ENCODE measurements at regions not wholly inside any gene's neighbourhood (a gene's known extent, or its start where the extent isn't known, plus 50 kb on each side); places are given as distances from the start of the nearest gene placed in this dataset.

GRCh38 chr13:30826911-30827577, 79.0 kb upstream of the MEDAG start:
- H3K27ac Mint-ChIP-seq, result no peak overlapping the region
- TF ChIP-seq, protein P1, sequence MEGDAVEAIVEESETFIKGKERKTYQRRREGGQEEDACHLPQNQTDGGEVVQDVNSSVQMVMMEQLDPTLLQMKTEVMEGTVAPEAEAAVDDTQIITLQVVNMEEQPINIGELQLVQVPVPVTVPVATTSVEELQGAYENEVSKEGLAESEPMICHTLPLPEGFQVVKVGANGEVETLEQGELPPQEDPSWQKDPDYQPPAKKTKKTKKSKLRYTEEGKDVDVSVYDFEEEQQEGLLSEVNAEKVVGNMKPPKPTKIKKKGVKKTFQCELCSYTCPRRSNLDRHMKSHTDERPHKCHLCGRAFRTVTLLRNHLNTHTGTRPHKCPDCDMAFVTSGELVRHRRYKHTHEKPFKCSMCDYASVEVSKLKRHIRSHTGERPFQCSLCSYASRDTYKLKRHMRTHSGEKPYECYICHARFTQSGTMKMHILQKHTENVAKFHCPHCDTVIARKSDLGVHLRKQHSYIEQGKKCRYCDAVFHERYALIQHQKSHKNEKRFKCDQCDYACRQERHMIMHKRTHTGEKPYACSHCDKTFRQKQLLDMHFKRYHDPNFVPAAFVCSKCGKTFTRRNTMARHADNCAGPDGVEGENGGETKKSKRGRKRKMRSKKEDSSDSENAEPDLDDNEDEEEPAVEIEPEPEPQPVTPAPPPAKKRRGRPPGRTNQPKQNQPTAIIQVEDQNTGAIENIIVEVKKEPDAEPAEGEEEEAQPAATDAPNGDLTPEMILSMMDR (IDR thresholded peaks at IDR 0.05), result no peak
- no peak for DNase-seq
- no peak overlapping the region for H3K4me3 Mint-ChIP-seq
- H3K27me3 Mint-ChIP-seq (ENCODE audit: low read depth, poor library complexity), result peaks cover 17% of the 10 kb centered on the region
- H3K4me1 Mint-ChIP-seq, result peaks cover 28% of the 10 kb centered on the region
- peaks cover 6% of the 10 kb centered on the region for H3K36me3 Mint-ChIP-seq (ENCODE audit: low read depth)
- H3K9me3 Mint-ChIP-seq, result peaks cover 12% of the 10 kb centered on the region

DNA sequence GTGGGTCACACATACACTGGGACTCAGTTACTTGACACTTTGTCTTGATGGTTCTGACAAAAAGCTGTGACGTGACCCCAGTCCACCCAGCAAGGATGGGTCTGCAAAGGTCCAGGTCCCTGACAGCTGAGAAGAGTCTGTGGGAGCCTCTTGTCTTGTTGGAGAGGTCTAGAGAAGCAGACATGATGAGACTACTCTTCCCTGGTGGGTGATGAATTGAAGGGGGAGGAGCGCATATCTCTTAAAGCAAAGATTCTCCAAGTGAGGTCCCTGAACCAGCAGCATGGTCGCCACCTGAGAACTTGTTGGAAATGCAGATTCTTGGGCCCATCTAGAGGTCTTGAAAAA, 78.5 kb upstream of the MEDAG start:
- H3K9me3 Mint-ChIP-seq, result peaks cover 12% of the 10 kb centered on the region
- H3K27me3 Mint-ChIP-seq (ENCODE audit: low read depth, poor library complexity), result peaks cover 17% of the 10 kb centered on the region
- no peak for DNase-seq
- peaks cover 6% of the 10 kb centered on the region for H3K36me3 Mint-ChIP-seq (ENCODE audit: low read depth)
- no peak overlapping the region for H3K4me3 Mint-ChIP-seq
- H3K4me1 Mint-ChIP-seq, result peaks cover 32% of the 10 kb centered on the region
- TF ChIP-seq, protein P1 (IDR thresholded peaks at IDR 0.05), result no peak
- no peak overlapping the region for H3K27ac Mint-ChIP-seq

- TF ChIP-seq, protein P1 (IDR thresholded peaks at IDR 0.05), result no peak
- Mint-ChIP-seq H3K4me3 (no peak overlapping the region), H3K36me3 (ENCODE audit: low read depth) (peaks cover 6% of the 10 kb centered on the region), H3K27ac (no peak overlapping the region), H3K4me1 (peaks cover 40% of the 10 kb centered on the region), H3K9me3 (peaks cover 12% of the 10 kb centered on the region), H3K27me3 (ENCODE audit: low read depth, poor library complexity) (peaks cover 17% of the 10 kb centered on the region)
- no peak for DNase-seq
These were observed 76.8 kb upstream of the MEDAG start for GRCh38 chr13:30829145-30829832.

- no peak for DNase-seq
- Mint-ChIP-seq H3K4me1 (peaks cover 37% of the 10 kb centered on the region), H3K27ac (no peak overlapping the region), H3K27me3 (ENCODE audit: low read depth, poor library complexity) (peaks cover 17% of the 10 kb centered on the region), H3K36me3 (ENCODE audit: low read depth) (peaks cover 6% of the 10 kb centered on the region), H3K4me3 (no peak overlapping the region), H3K9me3 (peaks cover 12% of the 10 kb centered on the region)
- TF ChIP-seq, protein P1 (IDR thresholded peaks at IDR 0.05), result no peak
These were observed 76.0 kb upstream of the MEDAG start for GRCh38 chr13:30829833-30830637.

DNA sequence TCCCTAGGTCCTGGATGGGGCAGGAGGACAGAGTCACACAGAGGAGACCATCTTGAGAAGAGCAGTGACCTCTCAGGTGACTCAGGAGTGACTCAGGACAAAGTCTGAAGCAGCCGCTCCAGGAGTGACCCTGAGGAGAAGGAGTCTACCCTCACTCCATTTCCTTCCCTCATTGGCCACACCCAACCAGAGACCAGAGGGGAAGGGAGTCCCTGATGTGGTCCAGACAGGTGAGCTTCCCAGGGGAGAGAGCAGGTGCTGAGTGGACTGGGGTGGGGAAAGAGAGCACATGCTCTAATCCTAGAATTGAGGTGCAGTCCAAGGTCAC, 75.5 kb upstream of the MEDAG start:
- Mint-ChIP-seq H3K27ac (no peak overlapping the region), H3K36me3 (ENCODE audit: low read depth) (peaks cover 6% of the 10 kb centered on the region), H3K4me3 (no peak overlapping the region), H3K27me3 (ENCODE audit: low read depth, poor library complexity) (peaks cover 21% of the 10 kb centered on the region), H3K4me1 (peaks cover 37% of the 10 kb centered on the region), H3K9me3 (peaks cover 12% of the 10 kb centered on the region)
- no peak for DNase-seq
- TF ChIP-seq, protein P1 (IDR thresholded peaks at IDR 0.05), result no peak
